ENCODE measurements at regions not wholly inside any gene's neighbourhood (a gene's known extent, or its start where the extent isn't known, plus 50 kb on each side); places are given as distances from the start of the nearest gene placed in this dataset.

DNA sequence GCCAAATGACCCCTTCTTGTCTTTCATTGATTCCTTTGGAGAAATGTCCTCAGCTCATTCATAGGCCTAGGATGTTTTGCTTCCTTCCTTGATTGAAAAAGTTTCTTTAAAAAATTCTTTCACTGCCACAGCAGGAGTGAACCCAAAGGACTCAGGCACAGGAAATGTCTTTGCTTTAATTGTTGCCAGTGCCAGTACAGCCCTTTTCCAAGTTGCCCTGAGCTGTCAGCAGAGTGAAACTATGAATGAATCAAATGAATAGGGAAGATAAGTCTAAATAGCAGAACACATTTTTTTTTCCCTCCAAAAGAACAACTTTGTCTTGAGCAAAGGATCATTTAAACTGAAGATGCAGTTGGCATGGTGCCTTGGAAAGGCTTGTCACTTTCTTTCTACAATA, 63.8 kb upstream of the SLC4A4 start:
- no peak overlapping the region for H3K4me3 ChIP-seq (ENCODE audit: low read depth, low read length)
- DNase-seq (ENCODE audit: low read depth): no peak
- TF ChIP-seq, protein P1, sequence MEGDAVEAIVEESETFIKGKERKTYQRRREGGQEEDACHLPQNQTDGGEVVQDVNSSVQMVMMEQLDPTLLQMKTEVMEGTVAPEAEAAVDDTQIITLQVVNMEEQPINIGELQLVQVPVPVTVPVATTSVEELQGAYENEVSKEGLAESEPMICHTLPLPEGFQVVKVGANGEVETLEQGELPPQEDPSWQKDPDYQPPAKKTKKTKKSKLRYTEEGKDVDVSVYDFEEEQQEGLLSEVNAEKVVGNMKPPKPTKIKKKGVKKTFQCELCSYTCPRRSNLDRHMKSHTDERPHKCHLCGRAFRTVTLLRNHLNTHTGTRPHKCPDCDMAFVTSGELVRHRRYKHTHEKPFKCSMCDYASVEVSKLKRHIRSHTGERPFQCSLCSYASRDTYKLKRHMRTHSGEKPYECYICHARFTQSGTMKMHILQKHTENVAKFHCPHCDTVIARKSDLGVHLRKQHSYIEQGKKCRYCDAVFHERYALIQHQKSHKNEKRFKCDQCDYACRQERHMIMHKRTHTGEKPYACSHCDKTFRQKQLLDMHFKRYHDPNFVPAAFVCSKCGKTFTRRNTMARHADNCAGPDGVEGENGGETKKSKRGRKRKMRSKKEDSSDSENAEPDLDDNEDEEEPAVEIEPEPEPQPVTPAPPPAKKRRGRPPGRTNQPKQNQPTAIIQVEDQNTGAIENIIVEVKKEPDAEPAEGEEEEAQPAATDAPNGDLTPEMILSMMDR (IDR thresholded peaks at IDR 0.05; ENCODE audit: insufficient read depth, low read length): no peak

DNA sequence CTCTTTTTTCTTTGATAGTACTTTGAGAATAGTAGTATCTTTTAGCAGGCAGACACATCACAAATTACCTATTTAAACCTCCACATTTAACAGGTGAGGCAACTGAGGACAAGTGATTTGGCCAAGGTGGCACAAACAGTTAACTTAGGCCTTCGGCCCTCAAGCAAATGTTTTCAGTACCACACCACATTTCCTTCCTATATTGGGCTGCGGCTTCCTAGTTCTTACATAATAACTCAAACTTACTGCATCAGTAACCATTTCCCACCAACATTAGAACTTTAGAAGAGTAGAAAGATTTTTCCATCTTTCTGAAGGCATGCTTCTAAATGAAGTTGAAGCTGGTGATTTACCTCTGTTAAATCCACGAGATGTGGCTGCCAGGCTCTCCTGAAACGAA, 63.2 kb upstream of the SLC4A4 start:
- TF ChIP-seq, protein P1 (IDR thresholded peaks at IDR 0.05; ENCODE audit: insufficient read depth, low read length): no peak
- H3K4me3 ChIP-seq (ENCODE audit: low read depth, low read length): no peak overlapping the region

DNA sequence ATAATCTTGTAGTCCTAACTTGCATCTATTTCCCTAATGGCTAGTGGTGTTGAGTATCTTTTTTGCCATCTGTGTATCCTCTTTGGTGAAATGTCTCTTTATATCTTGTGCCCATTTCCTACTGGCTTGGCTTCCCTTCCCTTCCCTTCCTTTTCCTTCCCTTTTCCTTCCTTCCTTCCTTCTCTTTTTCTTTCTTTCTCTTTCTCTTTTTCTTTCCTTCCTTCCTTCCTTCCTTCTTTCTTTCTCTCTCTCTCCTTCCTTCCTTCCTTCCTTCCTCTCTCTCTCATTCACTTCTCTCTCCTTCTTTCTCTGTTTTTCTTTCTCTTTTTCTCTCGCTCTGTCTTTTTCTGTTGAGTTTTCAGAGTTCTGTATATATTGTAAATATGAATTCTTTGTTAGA, 61.5 kb upstream of the SLC4A4 start:
- TF ChIP-seq, protein P1 (IDR thresholded peaks at IDR 0.05; ENCODE audit: insufficient read depth, low read length): no peak
- no peak overlapping the region for H3K4me3 ChIP-seq (ENCODE audit: low read depth, low read length)
- DNase-seq (ENCODE audit: low read depth): no peak

More for the DNA sequence above, 63.2 kb upstream of the SLC4A4 start:
- no peak for DNase-seq (ENCODE audit: low read depth)

GRCh38 chr4:71283642-71284257, 55.1 kb upstream of the SLC4A4 start:
- H3K4me3 ChIP-seq (ENCODE audit: low read depth, low read length): no peak overlapping the region
- TF ChIP-seq, protein P1 (IDR thresholded peaks at IDR 0.05; ENCODE audit: insufficient read depth, low read length): no peak
- no peak for DNase-seq (ENCODE audit: low read depth)

- DNase-seq (ENCODE audit: low read depth): peak; percentile 15
- no peak overlapping the region for H3K4me3 ChIP-seq (ENCODE audit: low read depth, low read length)
- TF ChIP-seq, protein P1 (IDR thresholded peaks at IDR 0.05; ENCODE audit: insufficient read depth, low read length): no peak
Observed at GRCh38 chr4:71287305-71287704, 51.5 kb upstream of the SLC4A4 start.

GRCh38 chr4:71288875-71289274, 49.9 kb upstream of the SLC4A4 start:
- no peak for DNase-seq (ENCODE audit: low read depth)
- H3K4me3 ChIP-seq (ENCODE audit: low read depth, low read length): no peak overlapping the region
- TF ChIP-seq, protein P1 (IDR thresholded peaks at IDR 0.05; ENCODE audit: insufficient read depth, low read length): no peak
